ENCODE measurements at regions not wholly inside any gene's neighbourhood (a gene's known extent, or its start where the extent isn't known, plus 50 kb on each side); places are given as distances from the start of the nearest gene placed in this dataset.

- DNase-seq (ENCODE audit: low read depth, low spot score), result no peak
Measured at GRCh38 chr15:39144613-39145499, 436.0 kb upstream of the THBS1 start.

- no peak for DNase-seq (ENCODE audit: low read depth, low spot score)
Measured at GRCh38 chr15:39145854-39146625, 434.8 kb upstream of the THBS1 start.

- DNase-seq (ENCODE audit: low read depth, low spot score), result no peak
Measured at GRCh38 chr15:39149636-39150150, 431.2 kb upstream of the THBS1 start.

- DNase-seq (ENCODE audit: low read depth, low spot score), result no peak
Measured at GRCh38 chr15:39151545-39151944, 429.3 kb upstream of the THBS1 start.

GRCh38 chr15:39153058-39153714 lies 427.7 kb upstream of the THBS1 start:
- DNase-seq (ENCODE audit: low read depth, low spot score), result no peak

GRCh38 chr15:39153716-39154115 lies 427.2 kb upstream of the THBS1 start:
- no peak for DNase-seq (ENCODE audit: low read depth, low spot score)

- DNase-seq (ENCODE audit: low read depth, low spot score), result no peak
Measured at GRCh38 chr15:39154227-39154638, 426.6 kb upstream of the THBS1 start.

- no peak for DNase-seq (ENCODE audit: low read depth, low spot score)
Measured at GRCh38 chr15:39154776-39155175, 426.1 kb upstream of the THBS1 start.

GRCh38 chr15:39156166-39156565 lies 424.7 kb upstream of the THBS1 start:
- no peak for DNase-seq (ENCODE audit: low read depth, low spot score)

- no peak for DNase-seq (ENCODE audit: low read depth, low spot score)
Measured at GRCh38 chr15:39156646-39157250, 424.1 kb upstream of the THBS1 start.

GRCh38 chr15:39157882-39158281 lies 423.0 kb upstream of the THBS1 start:
- no peak for DNase-seq (ENCODE audit: low read depth, low spot score)

- no peak for DNase-seq (ENCODE audit: low read depth, low spot score)
Measured at GRCh38 chr15:39159833-39160232, 421.0 kb upstream of the THBS1 start.

GRCh38 chr15:39161096-39161495 lies 419.8 kb upstream of the THBS1 start:
- DNase-seq (ENCODE audit: low read depth, low spot score), result no peak

GRCh38 chr15:39165020-39165706 lies 415.7 kb upstream of the THBS1 start:
- no peak for DNase-seq (ENCODE audit: low read depth, low spot score)

- no peak for DNase-seq (ENCODE audit: low read depth, low spot score)
Measured at GRCh38 chr15:39167164-39168058, 413.5 kb upstream of the THBS1 start.

- peak; percentile 2 for DNase-seq (ENCODE audit: low read depth, low spot score)
Measured at GRCh38 chr15:39171944-39172368, 408.9 kb upstream of the THBS1 start.

- DNase-seq (ENCODE audit: low read depth, low spot score), result no peak
Measured at GRCh38 chr15:39172380-39173281, 408.2 kb upstream of the THBS1 start.

- DNase-seq (ENCODE audit: low read depth, low spot score), result no peak
Measured at GRCh38 chr15:39173426-39173825, 407.5 kb upstream of the THBS1 start.

GRCh38 chr15:39174332-39174731 lies 406.5 kb upstream of the THBS1 start:
- DNase-seq (ENCODE audit: low read depth, low spot score), result no peak

All from activated naive CD8-positive, alpha-beta T cell treated with anti-CD3 and anti-CD28 coated beads, Interleukin-2, amount 50 U/mL, for 16 hours (primary cell).